ENCODE measurements at regions not wholly inside any gene's neighbourhood (a gene's known extent, or its start where the extent isn't known, plus 50 kb on each side); places are given as distances from the start of the nearest gene placed in this dataset.

GRCh38 chr11:33475993-33476392 lies 218.8 kb downstream of the HIPK3 start:
- H3K9me3 ChIP-seq (ENCODE audit: low read depth), result no peaks in the 10 kb centered on the region
- peak overlapping the region; percentile 0 for H3K4me2 ChIP-seq
- no peak overlapping the region for H3K4me3 ChIP-seq
- no peaks in the 10 kb centered on the region for H4K20me1 ChIP-seq (ENCODE audit: insufficient read depth, poor library complexity, severe bottlenecking)
- WGBS (ENCODE audit: low lambda C conversion rate, missing lambda C conversion rate), result 24% methylated on average over 5 of the region's 5 CpGs
- H2AFZ ChIP-seq, result no peak overlapping the region
- no peak overlapping the region for H3K27ac ChIP-seq
- H3K36me3 ChIP-seq (replicated peaks; ENCODE audit: insufficient read depth, low read depth), result no peaks in the 10 kb centered on the region
- peaks cover 14% of the 10 kb centered on the region for H3K4me1 ChIP-seq (ENCODE audit: insufficient read depth)
- DNase-seq (ENCODE audit: low spot score), result peak; percentile 80
- H3K27me3 ChIP-seq, result peaks cover 13% of the 10 kb centered on the region
- H3K9me2 ChIP-seq (replicated peaks; ENCODE audit: insufficient read depth), result no peaks in the 10 kb centered on the region
- TF ChIP-seq CTCF (IDR thresholded peaks at IDR 0.05; ENCODE audit: poor library complexity), result no peak
- TF ChIP-seq EZH2phosphoT487 (IDR thresholded peaks at IDR 0.05; ENCODE audit: low read depth, severe bottlenecking, unreplicated experiment), result no peak
- TF ChIP-seq EZH2 (IDR thresholded peaks at IDR 0.05; ENCODE audit: borderline replicate concordance), result no peak
- H3K79me2 ChIP-seq, result no peaks in the 10 kb centered on the region

GRCh38 chr11:33474866-33475265 lies 217.7 kb downstream of the HIPK3 start:
- no peak overlapping the region for H3K4me2 ChIP-seq
- TF ChIP-seq CTCF (IDR thresholded peaks at IDR 0.05; ENCODE audit: poor library complexity), result no peak
- no peak for TF ChIP-seq EZH2phosphoT487 (IDR thresholded peaks at IDR 0.05; ENCODE audit: low read depth, severe bottlenecking, unreplicated experiment)
- no peak for TF ChIP-seq EZH2 (IDR thresholded peaks at IDR 0.05; ENCODE audit: borderline replicate concordance)
- WGBS (ENCODE audit: low lambda C conversion rate, missing lambda C conversion rate), result 86% methylated on average over 4 of the region's 4 CpGs
- H3K27me3 ChIP-seq, result peaks cover 8% of the 10 kb centered on the region
- no peaks in the 10 kb centered on the region for H3K9me3 ChIP-seq (ENCODE audit: low read depth)
- no peak overlapping the region for H3K4me3 ChIP-seq
- no peak overlapping the region for H2AFZ ChIP-seq
- H3K36me3 ChIP-seq (replicated peaks; ENCODE audit: insufficient read depth, low read depth), result no peaks in the 10 kb centered on the region
- peaks cover 14% of the 10 kb centered on the region for H3K4me1 ChIP-seq (ENCODE audit: insufficient read depth)
- H4K20me1 ChIP-seq (ENCODE audit: insufficient read depth, poor library complexity, severe bottlenecking), result no peaks in the 10 kb centered on the region
- H3K9me2 ChIP-seq (replicated peaks; ENCODE audit: insufficient read depth), result no peaks in the 10 kb centered on the region
- H3K27ac ChIP-seq, result no peak overlapping the region
- H3K79me2 ChIP-seq, result no peaks in the 10 kb centered on the region
- no peak for DNase-seq (ENCODE audit: low spot score)

GRCh38 chr11:33471541-33471940 lies 214.4 kb downstream of the HIPK3 start:
- Histone ChIP-seq H3K79me2 (no peaks in the 10 kb centered on the region), H3K36me3 (replicated peaks; ENCODE audit: insufficient read depth, low read depth) (no peaks in the 10 kb centered on the region), H3K9me2 (replicated peaks; ENCODE audit: insufficient read depth) (no peaks in the 10 kb centered on the region), H3K27ac (no peak overlapping the region), H4K20me1 (ENCODE audit: insufficient read depth, poor library complexity, severe bottlenecking) (no peaks in the 10 kb centered on the region), H2AFZ (no peak overlapping the region), H3K4me1 (ENCODE audit: insufficient read depth) (peaks cover 8% of the 10 kb centered on the region), H3K4me2 (no peak overlapping the region), H3K9me3 (ENCODE audit: low read depth) (no peaks in the 10 kb centered on the region), H3K4me3 (no peak overlapping the region), H3K27me3 (no peaks in the 10 kb centered on the region)
- TF ChIP-seq EZH2phosphoT487 (IDR thresholded peaks at IDR 0.05; ENCODE audit: low read depth, severe bottlenecking, unreplicated experiment), result no peak
- no peak for TF ChIP-seq CTCF (IDR thresholded peaks at IDR 0.05; ENCODE audit: poor library complexity)
- no peak for TF ChIP-seq EZH2 (IDR thresholded peaks at IDR 0.05; ENCODE audit: borderline replicate concordance)
- no peak for DNase-seq (ENCODE audit: low spot score)
- WGBS (ENCODE audit: low lambda C conversion rate, missing lambda C conversion rate), result 93% methylated on average over 1 of the region's 1 CpG

- no peaks in the 10 kb centered on the region for H3K9me2 ChIP-seq (replicated peaks; ENCODE audit: insufficient read depth)
- H2AFZ ChIP-seq, result no peak overlapping the region
- H3K4me2 ChIP-seq, result no peak overlapping the region
- H3K79me2 ChIP-seq, result no peaks in the 10 kb centered on the region
- no peak overlapping the region for H3K4me3 ChIP-seq
- H3K4me1 ChIP-seq (ENCODE audit: insufficient read depth), result no peaks in the 10 kb centered on the region
- H3K27me3 ChIP-seq, result no peaks in the 10 kb centered on the region
- no peaks in the 10 kb centered on the region for H3K36me3 ChIP-seq (replicated peaks; ENCODE audit: insufficient read depth, low read depth)
- 85% methylated on average over 4 of the region's 4 CpGs for WGBS (ENCODE audit: low lambda C conversion rate, missing lambda C conversion rate)
- H3K27ac ChIP-seq, result no peak overlapping the region
- no peaks in the 10 kb centered on the region for H3K9me3 ChIP-seq (ENCODE audit: low read depth)
- TF ChIP-seq EZH2phosphoT487 (IDR thresholded peaks at IDR 0.05; ENCODE audit: low read depth, severe bottlenecking, unreplicated experiment) (no peak), CTCF (IDR thresholded peaks at IDR 0.05; ENCODE audit: poor library complexity) (no peak), EZH2 (IDR thresholded peaks at IDR 0.05; ENCODE audit: borderline replicate concordance) (no peak)
- no peaks in the 10 kb centered on the region for H4K20me1 ChIP-seq (ENCODE audit: insufficient read depth, poor library complexity, severe bottlenecking)
- DNase-seq (ENCODE audit: low spot score), result no peak
Measured at GRCh38 chr11:33467966-33468365, 210.8 kb downstream of the HIPK3 start.

All from hepatocyte (in vitro differentiated cells).